GM21390 (cell line): ENCODE measurements at regions not wholly inside any gene's neighbourhood (a gene's known extent, or its start where the extent isn't known, plus 50 kb on each side); places are given as distances from the start of the nearest gene placed in this dataset.
"Not testable (repeated sequence)": the region's sequence is repeated elsewhere in the genome, so short reads cannot be mapped to it uniquely, and the experiment has no call there.

Experiments used
- ATAC-seq: cut with Tn5 transposase; IDR thresholded peaks from one replicate; pipeline ENCODE4 v1.9.1; 2021; ENCODE audit not compliant: unreplicated experiment

DNA sequence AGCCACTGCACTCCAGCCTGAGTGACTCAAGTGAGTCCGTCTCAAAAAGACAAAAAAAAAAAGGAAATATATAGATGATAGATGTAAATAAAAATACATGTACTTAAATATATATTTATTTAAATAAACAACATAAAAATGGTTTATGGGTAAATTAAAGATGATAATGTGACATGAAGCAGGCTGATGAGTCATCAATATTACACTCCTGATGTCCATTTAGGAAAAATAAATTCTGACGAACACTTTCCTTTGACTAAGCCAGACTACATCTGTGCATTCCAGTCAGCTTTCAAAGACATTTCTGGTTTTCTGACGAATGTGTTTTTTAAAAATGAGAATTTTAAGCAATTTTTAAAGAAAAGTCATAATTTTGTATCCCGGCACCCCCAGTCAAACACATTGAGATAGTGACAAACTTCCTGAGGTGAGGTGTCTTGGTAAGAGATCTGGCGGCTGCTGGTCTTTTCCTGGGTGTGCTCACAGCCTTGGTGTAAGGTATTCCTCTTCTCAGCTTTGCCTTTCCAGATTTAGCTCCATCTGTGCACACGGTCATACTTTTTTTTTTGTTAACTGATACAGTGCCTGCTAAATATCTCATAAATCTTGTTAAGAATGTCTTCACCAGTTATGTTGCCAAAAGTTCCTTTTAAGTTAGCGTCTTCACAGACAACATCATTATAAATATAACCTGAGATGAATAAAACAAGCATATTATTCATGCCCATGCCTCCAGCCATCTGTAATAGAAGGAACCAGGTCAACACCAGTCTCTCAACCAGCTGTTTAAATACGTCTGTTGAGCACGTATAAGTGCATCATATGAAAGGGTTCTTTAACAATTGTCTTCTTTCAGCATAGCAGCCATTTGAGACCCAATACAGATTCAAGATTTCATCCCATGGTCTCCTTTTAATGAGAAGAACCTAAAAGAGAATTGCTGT, 214.5 kb upstream of the PLD5 start:
- no peak for ATAC-seq

DNA sequence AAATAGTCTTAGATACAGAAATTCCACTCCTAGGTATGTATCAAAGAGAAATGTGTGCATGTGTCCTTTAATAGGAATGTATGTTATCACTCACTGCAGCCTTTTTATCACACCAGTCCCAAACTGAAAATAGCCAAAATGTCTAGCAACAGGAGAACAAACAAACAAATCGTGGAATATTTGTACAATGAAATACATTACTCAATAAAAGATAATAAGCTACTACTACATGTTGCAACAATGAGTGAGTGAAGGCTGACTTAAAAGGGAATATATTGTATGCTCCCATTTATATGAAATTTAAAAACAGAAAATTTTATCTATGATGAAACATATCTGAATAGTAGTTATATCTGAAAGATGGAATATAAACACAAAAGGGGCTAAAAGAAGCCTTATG, 212.1 kb upstream of the PLD5 start:
- no peak for ATAC-seq

DNA sequence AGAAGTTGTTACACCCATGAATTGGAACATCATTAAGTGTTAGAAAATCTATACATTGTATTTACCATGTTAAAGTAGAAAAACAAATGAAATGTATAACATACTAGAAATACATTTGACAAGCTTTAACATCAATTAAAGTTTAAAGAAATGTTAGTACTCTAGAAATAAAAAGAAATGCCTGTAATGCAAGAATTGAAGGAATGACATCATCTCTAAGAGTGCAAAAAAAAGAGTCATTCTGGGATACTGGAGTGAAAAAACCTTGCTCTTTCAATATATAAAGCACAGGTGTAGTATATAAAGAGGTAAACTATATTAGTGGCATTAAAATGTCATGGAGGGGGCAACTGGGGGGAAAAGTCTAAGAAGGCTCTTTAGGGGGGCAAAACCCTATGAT, 210.8 kb upstream of the PLD5 start:
- ATAC-seq, result no peak

GRCh38 chr1:242731446-242731845, 206.9 kb upstream of the PLD5 start:
- no peak for ATAC-seq

DNA sequence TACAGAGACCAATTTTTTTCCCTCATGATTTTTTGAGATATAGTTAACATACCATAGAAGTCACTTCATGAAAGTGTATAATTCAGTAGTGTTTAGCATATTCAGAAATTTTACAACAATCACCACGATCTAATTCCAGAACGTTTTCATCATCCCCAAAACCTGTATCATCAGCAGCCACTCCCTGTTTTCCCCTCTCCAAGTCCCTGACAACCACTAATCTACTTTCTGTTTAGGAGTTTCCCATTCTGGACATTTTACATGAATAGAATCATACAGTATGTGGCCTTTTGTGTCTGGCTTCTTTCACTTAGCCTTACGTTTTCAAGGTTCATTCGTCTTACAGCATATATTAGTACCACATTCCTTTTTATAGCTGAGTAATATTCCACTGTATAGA, 204.2 kb upstream of the PLD5 start:
- no peak for ATAC-seq

- ATAC-seq, result no peak
Measured at GRCh38 chr1:242723044-242723716, 198.7 kb upstream of the PLD5 start.

- no peak for ATAC-seq
Measured at GRCh38 chr1:242718967-242719366, 194.5 kb upstream of the PLD5 start.

- no peak for ATAC-seq
Measured at GRCh38 chr1:242712248-242712647, 187.8 kb upstream of the PLD5 start.

DNA sequence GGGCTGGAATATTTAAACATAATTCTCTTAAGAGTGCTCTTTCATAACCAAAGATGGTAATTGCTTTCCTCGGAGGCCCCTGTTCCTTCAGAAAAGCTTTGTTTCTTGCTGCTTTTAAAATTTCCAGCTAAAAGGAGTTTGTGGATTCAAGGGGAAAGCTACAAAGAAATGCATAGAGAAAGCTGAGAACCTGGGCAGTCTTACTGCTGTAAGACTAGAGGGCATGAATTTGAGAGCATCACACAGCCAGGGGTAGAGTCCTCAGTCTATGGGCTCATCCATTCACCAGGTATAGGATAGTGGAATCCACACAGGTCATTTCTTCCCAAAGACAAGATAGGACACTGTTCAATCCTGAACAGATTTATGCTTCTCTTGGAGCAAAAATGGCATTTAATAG, 186.3 kb upstream of the PLD5 start:
- ATAC-seq, result no peak

DNA sequence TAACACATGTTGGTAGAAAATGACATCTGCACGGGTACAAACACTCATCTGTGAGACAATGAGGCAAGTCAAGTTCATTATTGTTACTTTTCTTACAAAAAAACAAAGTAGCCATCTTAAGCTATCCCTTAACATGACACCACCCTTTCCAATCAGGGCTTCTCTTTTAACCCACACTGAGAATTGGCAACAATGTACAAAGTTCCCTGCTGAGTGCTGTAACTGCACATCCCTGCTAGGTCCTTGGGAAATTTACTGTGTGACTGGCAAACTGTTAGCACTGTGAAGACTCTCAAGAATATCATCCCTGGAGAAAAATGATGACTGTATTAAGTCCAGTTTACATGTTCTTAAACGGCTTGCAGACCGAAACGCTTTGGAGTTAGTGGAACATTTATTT, 185.8 kb upstream of the PLD5 start:
- ATAC-seq, result no peak

DNA sequence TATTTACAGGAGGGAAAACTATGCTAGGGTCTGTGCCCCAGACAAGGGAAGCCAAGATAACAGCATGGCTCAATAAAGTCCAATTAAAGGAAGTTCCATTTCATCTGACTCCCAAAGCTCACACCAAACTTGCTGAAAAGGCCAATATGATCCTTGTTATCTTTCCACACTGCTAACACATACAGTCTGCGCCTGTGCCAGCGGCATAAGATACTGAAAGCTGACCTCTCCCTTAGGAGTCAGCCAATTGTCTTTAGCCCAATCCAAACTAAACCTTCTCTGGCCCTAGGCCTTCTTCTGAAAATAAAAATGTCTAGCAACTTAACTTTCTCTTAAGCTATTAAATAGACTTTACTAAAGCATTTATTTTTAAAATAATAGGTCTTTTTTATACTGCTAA, 179.0 kb upstream of the PLD5 start:
- no peak for ATAC-seq

DNA sequence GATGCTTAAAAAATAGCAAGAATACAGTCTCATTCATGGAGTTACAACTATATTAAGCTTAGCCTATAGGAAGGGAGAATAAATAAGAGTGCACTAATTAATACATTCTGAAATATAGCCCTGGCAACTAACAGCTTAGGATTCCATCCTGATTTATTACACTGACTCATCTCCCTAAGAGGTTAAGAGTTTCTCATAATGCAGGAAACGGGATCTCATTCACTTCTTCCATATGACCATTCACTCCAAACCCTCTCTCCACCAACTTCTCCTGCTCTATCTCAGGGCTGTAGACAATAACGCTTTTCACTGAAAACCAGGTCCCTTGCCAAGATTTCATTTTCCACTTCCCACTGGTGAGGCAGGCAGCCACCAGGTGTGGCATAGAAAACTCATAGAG, 168.5 kb upstream of the PLD5 start:
- ATAC-seq, result no peak

- ATAC-seq, result no peak
Measured at GRCh38 chr1:242691610-242691945, 167.1 kb upstream of the PLD5 start.

- ATAC-seq, result no peak
Measured at GRCh38 chr1:242690849-242691609, 166.5 kb upstream of the PLD5 start.

DNA sequence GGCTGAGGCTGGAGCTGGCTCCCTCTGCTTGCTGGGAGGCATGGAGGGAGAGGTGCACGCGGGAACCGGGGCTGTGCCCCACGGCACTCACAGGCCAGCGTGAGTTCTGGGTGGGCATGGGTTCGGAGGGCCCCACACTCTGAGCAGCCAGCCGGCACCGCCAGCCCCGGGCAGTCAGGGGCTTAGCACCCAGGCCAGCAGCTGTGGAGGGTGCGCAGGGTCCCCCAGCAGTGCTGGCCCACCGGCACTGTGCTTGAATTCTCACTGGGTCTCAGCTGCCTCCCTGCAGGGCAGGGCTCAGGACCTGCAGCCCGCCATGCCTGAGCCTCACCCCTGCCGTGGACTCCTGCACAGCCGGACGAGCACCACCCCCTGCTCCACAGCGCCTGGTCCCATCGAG, 164.9 kb upstream of the PLD5 start:
- no peak for ATAC-seq

- ATAC-seq, result no peak
Measured at GRCh38 chr1:242674951-242675645, 150.6 kb upstream of the PLD5 start.

GRCh38 chr1:242673652-242674051, 149.2 kb upstream of the PLD5 start:
- no peak for ATAC-seq

DNA sequence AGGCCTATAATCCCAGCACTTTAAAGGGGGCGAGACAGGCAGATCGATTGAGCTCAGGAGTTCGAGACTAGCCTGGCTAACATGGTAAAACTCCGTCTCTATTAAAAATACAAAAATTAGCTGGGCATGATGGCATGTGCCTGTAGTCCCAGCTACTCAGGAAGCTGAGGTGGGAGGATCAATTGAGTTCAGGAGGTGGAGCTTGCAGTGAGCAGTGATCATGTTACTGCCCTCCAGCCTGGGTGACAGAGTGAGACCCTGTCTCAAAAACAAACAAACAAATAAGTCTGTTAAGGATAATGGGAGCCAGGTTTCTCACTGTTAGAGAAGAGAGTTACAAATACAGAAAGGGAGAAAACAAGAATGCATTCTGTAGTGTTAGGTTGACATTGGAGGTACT, 148.7 kb upstream of the PLD5 start:
- ATAC-seq, result not testable (repeated sequence)

- ATAC-seq, result no peak
Measured at GRCh38 chr1:242670019-242670418, 145.5 kb upstream of the PLD5 start.

DNA sequence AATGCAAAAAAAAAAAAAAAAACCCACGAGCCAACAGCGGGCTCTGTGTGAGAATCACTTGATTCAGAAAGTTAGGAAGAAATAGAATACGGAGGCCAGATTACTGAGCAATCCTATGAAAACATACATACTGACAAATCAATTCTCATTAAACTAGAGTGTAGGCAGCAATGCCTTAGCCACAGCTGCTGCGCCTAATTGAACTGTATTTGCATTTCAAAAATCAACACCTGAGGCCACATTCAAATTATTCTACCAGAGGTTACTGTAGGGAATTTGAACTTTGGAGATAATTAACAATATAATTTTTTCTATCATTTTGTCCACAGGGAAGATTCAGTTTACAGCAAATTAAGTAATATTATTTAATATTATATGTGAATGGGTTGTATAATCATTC, 138.4 kb upstream of the PLD5 start:
- no peak for ATAC-seq

DNA sequence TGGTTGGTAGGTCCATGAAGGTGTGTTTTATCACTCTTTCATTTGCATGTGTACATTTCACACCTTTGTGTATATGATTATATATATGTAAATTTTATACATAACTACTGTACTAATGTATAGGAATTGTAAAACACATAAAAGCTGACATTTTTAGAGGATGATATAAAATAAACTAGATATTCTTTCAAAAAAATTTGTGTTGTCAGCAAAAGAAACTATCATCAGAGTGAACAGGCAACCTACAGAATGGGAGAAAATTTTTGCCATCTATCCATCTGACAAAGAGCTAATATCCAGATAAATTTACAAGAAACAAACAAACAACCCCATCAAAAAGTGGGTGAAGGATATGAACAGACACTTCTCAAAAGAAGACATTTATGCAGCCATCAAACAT, 129.3 kb upstream of the PLD5 start:
- not testable (repeated sequence) for ATAC-seq
